Limb (tissue), 2 donors: ENCODE measurements at regions not wholly inside any gene's neighbourhood (a gene's known extent, or its start where the extent isn't known, plus 50 kb on each side); places are given as distances from the start of the nearest gene placed in this dataset.

ENCODE experiments used
- DNase-seq, 2 donors: peaks; one replicate each; pipeline ENCODE4 v3.0.0-alpha.2; 2016; ENCODE audit errors: extremely low spot score in 2 of 2

GRCh38 chr2:125216321-125216720 is 1191.2 kb downstream of the CNTNAP5 start:
- DNase-seq: no peak

DNA sequence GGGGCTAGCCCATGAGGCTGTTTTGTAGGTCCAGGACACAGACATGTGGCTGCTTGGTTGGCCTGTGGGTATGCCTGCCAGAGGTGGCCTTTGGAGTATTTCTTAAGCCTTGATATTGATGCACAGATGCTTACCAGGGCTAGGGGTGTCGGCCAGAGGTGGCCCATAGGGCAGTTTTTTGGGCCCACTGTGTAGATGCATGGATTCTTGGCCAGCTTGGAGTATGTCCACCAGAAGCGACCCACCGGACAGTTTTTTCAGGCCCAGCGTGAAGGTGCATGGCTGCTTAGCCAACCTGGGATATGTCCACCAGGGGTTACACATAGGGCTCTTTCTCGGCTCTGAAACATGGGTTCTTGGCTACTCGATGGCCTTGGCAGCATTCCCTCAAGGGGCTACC is 1199.1 kb downstream of the CNTNAP5 start:
- no peak for DNase-seq

DNA sequence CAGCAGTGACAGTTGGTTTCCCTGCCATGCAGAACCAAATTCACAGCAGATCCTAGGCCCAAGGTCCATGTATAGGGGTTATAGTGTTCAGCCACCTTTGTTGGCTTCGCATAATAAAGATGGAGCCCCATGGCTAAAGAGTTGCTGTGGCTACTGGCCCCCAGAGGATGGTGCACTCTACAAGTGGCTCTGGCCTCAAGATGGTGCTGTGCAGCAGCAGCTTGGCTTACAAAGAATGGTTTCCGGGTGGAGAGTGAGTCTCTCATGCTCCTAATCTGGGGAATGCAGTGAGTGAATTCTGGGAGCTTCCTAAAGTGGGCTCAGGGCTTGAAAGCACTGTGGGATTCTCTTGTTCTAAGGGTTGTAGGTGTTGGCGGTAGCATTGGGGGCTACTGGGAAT is 1199.7 kb downstream of the CNTNAP5 start:
- DNase-seq: no peak

DNA sequence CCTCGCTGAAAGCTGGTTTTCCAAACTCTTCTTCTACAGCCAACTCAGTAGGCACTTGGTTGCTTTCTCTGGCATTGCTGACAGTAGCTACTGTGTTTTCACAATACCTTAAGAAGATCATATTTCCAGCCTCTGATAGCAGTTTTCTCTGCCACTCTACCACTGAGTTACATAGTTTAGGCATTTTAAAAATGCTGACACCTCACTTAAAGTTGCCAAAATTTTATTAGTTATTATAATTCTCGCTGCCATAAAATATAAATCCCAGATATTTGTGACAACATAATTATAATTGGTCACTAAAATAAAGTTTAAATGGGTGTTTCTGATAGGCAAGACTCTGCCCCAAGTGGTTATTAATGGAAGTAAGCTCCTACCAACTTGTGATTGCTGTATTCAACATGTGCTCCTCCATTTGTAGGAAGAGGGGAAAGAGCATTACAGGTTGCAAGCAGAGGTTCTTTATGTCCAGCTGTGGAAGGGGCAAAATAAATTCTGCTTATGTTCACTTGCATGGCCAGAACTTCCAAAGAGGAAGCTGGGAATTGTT is 1202.8 kb downstream of the CNTNAP5 start:
- no peak for DNase-seq

DNA sequence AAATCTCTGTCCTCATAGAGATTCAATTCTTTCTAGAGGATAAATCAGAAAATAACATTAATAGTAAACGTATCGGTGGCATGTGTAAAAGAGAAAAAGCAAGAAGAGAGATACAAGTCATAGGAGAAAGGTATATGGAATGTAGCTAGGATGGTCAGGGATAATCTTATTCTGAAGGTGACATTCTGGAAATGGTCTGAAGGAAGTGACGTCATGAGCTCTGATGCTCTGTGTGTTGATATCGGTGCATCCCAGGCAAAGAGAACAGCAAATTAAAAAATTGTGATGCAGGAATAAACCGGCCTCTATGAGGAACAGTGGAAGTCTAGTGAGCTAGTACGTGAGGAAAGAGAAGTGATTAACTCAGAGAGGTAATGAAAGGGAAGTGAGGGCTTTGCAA is 1215.8 kb downstream of the CNTNAP5 start:
- no peak for DNase-seq

GRCh38 chr2:125243074-125243473 is 1218.0 kb downstream of the CNTNAP5 start:
- no peak for DNase-seq

DNA sequence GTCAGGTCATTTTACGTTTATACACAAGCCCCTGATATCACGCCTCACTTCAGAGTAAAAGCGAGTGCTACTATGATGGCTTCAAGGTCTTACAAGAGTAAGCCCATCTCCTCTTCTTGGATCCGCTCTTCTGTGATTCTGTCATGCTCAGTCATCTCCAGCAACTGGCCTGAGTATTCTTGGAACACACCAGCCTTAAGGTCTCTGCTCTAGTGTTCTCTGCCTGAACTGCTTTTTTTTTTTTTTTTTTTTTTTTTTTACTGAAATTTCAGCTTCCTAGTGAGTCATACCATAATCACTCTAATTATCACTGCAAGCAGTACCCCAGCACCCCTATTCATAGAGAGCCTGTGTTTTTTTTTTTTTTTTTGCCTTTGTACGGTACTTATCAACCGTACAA is 1228.9 kb downstream of the CNTNAP5 start:
- no peak for DNase-seq

DNA sequence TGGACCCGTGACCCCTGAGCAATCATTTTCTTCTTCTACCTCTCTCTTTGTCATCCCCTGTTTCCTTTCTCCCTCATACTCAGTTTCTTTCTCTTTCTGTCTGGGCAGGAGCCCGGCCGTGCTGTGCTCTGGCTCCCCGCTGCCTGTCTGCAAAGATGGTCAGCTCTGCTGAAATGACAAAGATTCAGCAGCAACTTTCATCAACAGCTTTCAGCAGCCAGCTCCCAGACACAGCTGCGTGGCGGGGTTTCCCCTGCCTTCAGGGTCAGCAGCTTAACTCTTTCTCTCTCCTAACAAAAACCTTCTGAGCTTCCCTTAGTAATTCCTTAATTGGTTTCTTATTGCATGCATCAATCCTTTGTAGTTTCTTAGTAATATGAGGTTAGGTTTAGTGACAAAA is 1234.4 kb downstream of the CNTNAP5 start:
- no peak for DNase-seq

- peak in 1 of 2 donors; percentile 33 for DNase-seq
These were observed 1235.4 kb downstream of the CNTNAP5 start for GRCh38 chr2:125260366-125260930.

- no peak for DNase-seq
These were observed 1239.4 kb downstream of the CNTNAP5 start for GRCh38 chr2:125264453-125264852.

DNA sequence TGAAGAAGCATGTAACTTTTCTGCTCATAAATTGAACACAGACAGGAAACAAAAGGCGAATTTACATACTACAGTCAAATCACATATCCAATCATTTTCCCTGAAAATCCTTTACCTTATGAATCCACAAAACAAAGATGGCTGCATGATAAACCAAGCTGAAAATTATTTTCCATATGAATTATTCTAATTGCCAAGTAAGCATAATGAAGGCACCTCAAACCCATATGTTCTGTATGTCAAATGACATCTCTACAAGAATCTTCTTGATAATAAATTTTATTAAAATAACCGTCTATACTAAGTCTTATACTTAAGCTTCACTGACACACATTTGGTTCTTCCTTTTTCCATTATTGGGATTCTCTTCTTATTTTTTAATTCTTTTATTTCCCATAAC is 1242.6 kb downstream of the CNTNAP5 start:
- DNase-seq: no peak

GRCh38 chr2:125272651-125273050 is 1247.6 kb downstream of the CNTNAP5 start:
- peak in 1 of 2 donors; percentile 64 for DNase-seq

- DNase-seq: no peak
These were observed 1249.6 kb downstream of the CNTNAP5 start for GRCh38 chr2:125274718-125275117.

GRCh38 chr2:125280265-125280664 is 1255.2 kb downstream of the CNTNAP5 start:
- no peak for DNase-seq

DNA sequence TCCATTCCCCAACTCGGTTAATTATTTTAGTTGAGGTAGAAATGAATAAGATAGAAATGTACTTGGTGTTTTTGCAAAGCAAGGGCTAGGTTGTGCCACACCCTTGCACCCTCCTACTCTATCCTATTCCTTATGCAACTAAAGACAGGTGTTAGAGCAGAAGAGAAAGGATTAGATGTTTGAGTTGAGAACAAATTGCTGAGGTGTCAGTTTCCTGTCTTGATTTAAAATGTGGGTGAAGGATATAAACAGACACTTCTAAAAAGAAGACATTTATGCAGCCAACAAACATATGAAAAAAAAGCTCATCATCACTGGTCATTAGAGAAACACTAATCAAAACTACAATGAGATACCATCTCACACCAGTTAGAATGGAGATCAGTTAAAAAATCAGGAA is 1256.2 kb downstream of the CNTNAP5 start:
- DNase-seq: no peak

GRCh38 chr2:125296742-125297141 is 1271.7 kb downstream of the CNTNAP5 start:
- DNase-seq: no peak

GRCh38 chr2:125310657-125311364 is 1285.7 kb downstream of the CNTNAP5 start:
- no peak for DNase-seq

DNA sequence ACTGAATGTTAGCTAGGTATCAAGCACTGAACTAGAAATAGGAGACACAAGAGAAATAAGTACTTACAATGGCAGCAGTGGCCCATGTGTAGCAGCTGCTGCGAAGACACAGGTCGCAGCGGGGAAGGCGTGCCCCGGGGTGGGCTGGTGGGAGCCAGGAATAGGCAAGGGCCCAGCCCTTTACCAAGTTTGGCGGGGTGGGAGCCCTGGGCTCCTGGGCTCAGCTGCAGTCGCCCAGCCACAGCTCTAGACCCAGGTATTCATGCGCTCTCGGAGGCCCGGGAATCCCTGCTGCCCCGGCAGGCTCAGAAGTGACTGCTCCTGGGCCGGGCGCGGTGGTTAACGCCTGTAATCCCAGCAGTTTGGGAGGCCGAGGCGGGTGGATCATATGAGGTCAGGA is 1287.3 kb downstream of the CNTNAP5 start:
- DNase-seq: no peak

- no peak for DNase-seq
These were observed 1288.7 kb downstream of the CNTNAP5 start for GRCh38 chr2:125313806-125314205.

- no peak for DNase-seq
These were observed 1293.7 kb downstream of the CNTNAP5 start for GRCh38 chr2:125318740-125319139.

GRCh38 chr2:125324273-125324672 is 1299.2 kb downstream of the CNTNAP5 start:
- no peak for DNase-seq

DNA sequence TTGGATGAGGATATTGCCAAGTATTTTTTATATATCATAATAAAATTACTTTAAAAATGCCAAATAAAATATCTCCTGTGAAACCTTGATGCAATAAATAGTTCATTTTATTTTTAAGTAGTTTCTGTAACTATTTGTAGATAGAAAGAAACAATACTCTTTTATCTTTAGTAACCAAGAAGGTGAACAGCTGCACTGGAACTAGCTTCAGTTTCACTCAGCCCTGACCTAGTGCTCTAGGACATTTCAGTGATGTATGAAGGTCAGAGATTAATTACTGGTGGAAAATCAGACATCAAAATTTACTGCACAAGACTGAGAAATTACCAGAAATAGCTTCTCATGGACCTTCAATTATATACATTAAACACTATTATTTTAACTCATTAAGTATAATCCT is 1305.0 kb downstream of the CNTNAP5 start:
- DNase-seq: no peak

DNA sequence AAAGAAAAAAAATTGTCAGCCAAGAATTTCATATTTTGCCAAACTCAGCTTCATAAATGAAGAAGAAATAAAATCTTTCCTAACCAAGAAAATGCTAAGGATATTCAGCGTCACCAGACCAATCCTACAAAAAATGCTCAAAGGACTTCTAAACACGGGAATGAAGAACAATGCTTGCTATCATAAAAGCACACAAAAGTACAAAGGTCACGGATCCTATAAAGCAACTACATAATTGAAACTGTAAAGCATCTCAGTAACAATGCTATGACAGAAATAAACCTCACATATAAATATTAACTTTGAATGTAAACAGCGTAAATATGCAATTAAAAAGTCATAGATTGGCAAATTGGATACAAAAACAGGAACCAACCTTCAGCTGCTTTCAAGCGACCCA is 1314.6 kb upstream of the GYPC start:
- no peak for DNase-seq
